ENCODE measurements at regions not wholly inside any gene's neighbourhood (a gene's known extent, or its start where the extent isn't known, plus 50 kb on each side); places are given as distances from the start of the nearest gene placed in this dataset.
A peak's percentile ranks its signal among the peaks of the same experiment; 100 is the strongest.

DNA sequence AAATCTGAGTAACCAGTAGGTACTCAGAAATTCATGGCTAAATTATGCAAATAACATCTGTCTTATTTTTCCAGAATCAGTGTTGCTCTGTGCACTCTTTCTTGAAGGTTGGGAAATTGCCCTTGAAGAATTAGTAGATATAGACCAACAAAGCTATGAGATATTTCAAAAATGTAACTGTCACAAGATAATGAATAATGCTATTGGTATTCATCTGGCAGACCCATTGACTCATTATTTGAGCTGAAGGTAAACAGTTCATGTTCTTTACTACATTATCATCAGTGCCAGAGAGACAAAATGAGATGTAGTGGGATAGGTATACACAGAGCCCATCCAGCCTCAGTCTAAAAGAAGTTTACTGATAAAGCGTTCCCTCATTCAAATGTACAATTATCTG is 274.7 kb downstream of the CASP12 start:
- no peak overlapping the region for H2AK5ac ChIP-seq (ENCODE audit: low read length)
- H4K8ac ChIP-seq (ENCODE audit: low read depth, low read length) = no peak overlapping the region
- H4K91ac ChIP-seq (ENCODE audit: low read depth, low read length) = no peak overlapping the region
- H3K4me3 ChIP-seq (ENCODE audit: low read depth, low read length) = no peak overlapping the region
- no peak overlapping the region for H2BK12ac ChIP-seq (ENCODE audit: low read length)
- no peak overlapping the region for H2AFZ ChIP-seq (ENCODE audit: insufficient read depth, low read length, poor library complexity)
- no peak overlapping the region for H3K14ac ChIP-seq (ENCODE audit: low read length)
- H2BK120ac ChIP-seq (ENCODE audit: insufficient read depth, low read length, poor library complexity) = no peak overlapping the region
- H3K4me2 ChIP-seq (ENCODE audit: low read length) = no peak overlapping the region
- no peak overlapping the region for H2BK5ac ChIP-seq (ENCODE audit: low read depth, low read length, poor library complexity)
- H3K27ac ChIP-seq (ENCODE audit: low read depth, low read length) = no peak overlapping the region
- H3K23ac ChIP-seq (ENCODE audit: low read length) = no peak overlapping the region
- no peak overlapping the region for H4K12ac ChIP-seq (ENCODE audit: low read depth, low read length)
- peak in 1 of 2 donors; percentile 60 for DNase-seq
- no peak overlapping the region for H3K18ac ChIP-seq (ENCODE audit: low read length)
- no peaks in the 10 kb centered on the region for H3K36me3 ChIP-seq (ENCODE audit: control insufficient read depth in 1 of 2, insufficient read depth in 2 of 2, low read length in 2 of 2)
- no peaks in the 10 kb centered on the region for H3K79me1 ChIP-seq (ENCODE audit: low read length)
- no CpG with 5 or more reads among the region's 1 CpG for WGBS (ENCODE audit: extremely low coverage, insufficient coverage, insufficient read length)
- no peaks in the 10 kb centered on the region for H3K4me1 ChIP-seq (ENCODE audit: control insufficient read depth in 1 of 2, insufficient read depth in 2 of 2, low read length in 2 of 2)
- no peaks in the 10 kb centered on the region for H3K79me2 ChIP-seq (ENCODE audit: control insufficient read depth, insufficient read depth, low read length, poor library complexity)
- H3K9me3 ChIP-seq (ENCODE audit: insufficient read depth, low read depth, low read length) = no peaks in the 10 kb centered on the region
- H3K9ac ChIP-seq (ENCODE audit: low read length) = no peak overlapping the region
- H3K4ac ChIP-seq (ENCODE audit: low read depth, low read length) = no peak overlapping the region
- no peaks in the 10 kb centered on the region for H3K27me3 ChIP-seq (ENCODE audit: insufficient read depth, low read length)

DNA sequence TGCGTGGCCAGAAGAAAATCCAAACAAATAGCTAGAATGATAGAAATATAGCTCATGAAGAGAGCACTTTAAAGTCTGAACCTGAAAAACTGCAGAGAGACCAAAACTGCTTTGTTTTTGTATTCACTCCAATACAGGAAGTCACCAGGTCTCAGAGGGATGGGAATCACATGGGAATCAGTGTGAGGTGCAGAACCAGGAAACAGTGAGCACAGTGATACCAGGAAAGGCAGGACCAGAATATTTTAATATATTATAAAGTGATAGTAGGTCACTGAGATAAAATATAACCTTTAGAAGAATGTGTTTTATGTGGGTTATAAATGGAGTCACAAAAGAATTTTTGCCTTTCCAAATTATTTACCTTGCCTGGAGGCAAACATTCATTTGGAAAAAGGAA is 277.3 kb downstream of the CASP12 start:
- H3K4me3 ChIP-seq (ENCODE audit: low read depth, low read length) = no peak overlapping the region
- H3K4ac ChIP-seq (ENCODE audit: low read depth, low read length) = no peak overlapping the region
- H3K27me3 ChIP-seq (ENCODE audit: insufficient read depth, low read length) = no peaks in the 10 kb centered on the region
- no peak overlapping the region for H3K4me2 ChIP-seq (ENCODE audit: low read length)
- H3K18ac ChIP-seq (ENCODE audit: low read length) = no peak overlapping the region
- H3K23ac ChIP-seq (ENCODE audit: low read length) = no peak overlapping the region
- H3K9ac ChIP-seq (ENCODE audit: low read length) = no peak overlapping the region
- no peak overlapping the region for H4K12ac ChIP-seq (ENCODE audit: low read depth, low read length)
- H3K79me1 ChIP-seq (ENCODE audit: low read length) = no peaks in the 10 kb centered on the region
- H3K79me2 ChIP-seq (ENCODE audit: control insufficient read depth, insufficient read depth, low read length, poor library complexity) = no peaks in the 10 kb centered on the region
- H3K36me3 ChIP-seq (ENCODE audit: control insufficient read depth in 1 of 2, insufficient read depth in 2 of 2, low read length in 2 of 2) = no peaks in the 10 kb centered on the region
- H2AK5ac ChIP-seq (ENCODE audit: low read length) = no peak overlapping the region
- no peaks in the 10 kb centered on the region for H3K4me1 ChIP-seq (ENCODE audit: control insufficient read depth in 1 of 2, insufficient read depth in 2 of 2, low read length in 2 of 2)
- H2BK12ac ChIP-seq (ENCODE audit: low read length) = no peak overlapping the region
- DNase-seq = no peak
- no peak overlapping the region for H4K8ac ChIP-seq (ENCODE audit: low read depth, low read length)
- no peak overlapping the region for H2BK120ac ChIP-seq (ENCODE audit: insufficient read depth, low read length, poor library complexity)
- no CpG with 5 or more reads among the region's 1 CpG for WGBS (ENCODE audit: extremely low coverage, insufficient coverage, insufficient read length)
- H4K91ac ChIP-seq (ENCODE audit: low read depth, low read length) = no peak overlapping the region
- no peak overlapping the region for H3K27ac ChIP-seq (ENCODE audit: low read depth, low read length)
- no peaks in the 10 kb centered on the region for H3K9me3 ChIP-seq (ENCODE audit: insufficient read depth, low read depth, low read length)
- H2BK5ac ChIP-seq (ENCODE audit: low read depth, low read length, poor library complexity) = no peak overlapping the region
- no peak overlapping the region for H3K14ac ChIP-seq (ENCODE audit: low read length)
- H2AFZ ChIP-seq (ENCODE audit: insufficient read depth, low read length, poor library complexity) = no peak overlapping the region

DNA sequence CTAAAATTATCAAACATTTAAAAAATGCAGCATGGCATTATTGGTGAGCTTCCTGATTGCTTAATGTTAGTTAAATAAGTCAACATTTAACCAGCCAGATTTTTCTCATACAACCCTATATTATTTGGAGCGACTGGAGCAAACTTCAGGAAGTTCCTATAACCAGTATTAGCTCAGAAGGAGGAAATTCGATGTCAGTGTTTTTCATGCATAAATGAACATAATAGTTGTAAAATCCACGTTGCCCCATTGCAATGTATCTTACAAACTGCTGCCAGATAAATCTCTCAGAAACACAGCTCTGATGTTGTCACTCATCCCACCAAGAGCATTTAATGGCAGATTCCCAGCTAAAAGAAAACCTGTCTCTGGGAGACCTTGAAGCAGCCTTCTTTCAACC is 278.5 kb downstream of the CASP12 start:
- Histone ChIP-seq H3K9ac (ENCODE audit: low read length) (no peak overlapping the region), H3K36me3 (ENCODE audit: control insufficient read depth in 1 of 2, insufficient read depth in 2 of 2, low read length in 2 of 2) (no peaks in the 10 kb centered on the region), H3K14ac (ENCODE audit: low read length) (no peak overlapping the region), H3K79me1 (ENCODE audit: low read length) (no peaks in the 10 kb centered on the region), H3K27ac (ENCODE audit: low read depth, low read length) (no peak overlapping the region), H2BK12ac (ENCODE audit: low read length) (no peak overlapping the region), H2BK5ac (ENCODE audit: low read depth, low read length, poor library complexity) (no peak overlapping the region), H3K4me2 (ENCODE audit: low read length) (no peak overlapping the region), H3K18ac (ENCODE audit: low read length) (no peak overlapping the region), H3K27me3 (ENCODE audit: insufficient read depth, low read length) (no peaks in the 10 kb centered on the region), H3K4me1 (ENCODE audit: control insufficient read depth in 1 of 2, insufficient read depth in 2 of 2, low read length in 2 of 2) (no peaks in the 10 kb centered on the region), H2AK5ac (ENCODE audit: low read length) (no peak overlapping the region), H4K8ac (ENCODE audit: low read depth, low read length) (no peak overlapping the region), H3K4me3 (ENCODE audit: low read depth, low read length) (no peak overlapping the region), H2AFZ (ENCODE audit: insufficient read depth, low read length, poor library complexity) (no peak overlapping the region), H2BK120ac (ENCODE audit: insufficient read depth, low read length, poor library complexity) (no peak overlapping the region), H4K12ac (ENCODE audit: low read depth, low read length) (no peak overlapping the region), H3K9me3 (ENCODE audit: insufficient read depth, low read depth, low read length) (no peaks in the 10 kb centered on the region), H3K23ac (ENCODE audit: low read length) (no peak overlapping the region), H4K91ac (ENCODE audit: low read depth, low read length) (no peak overlapping the region), H3K79me2 (ENCODE audit: control insufficient read depth, insufficient read depth, low read length, poor library complexity) (no peaks in the 10 kb centered on the region), H3K4ac (ENCODE audit: low read depth, low read length) (no peak overlapping the region)
- DNase-seq = no peak
- WGBS (ENCODE audit: extremely low coverage, insufficient coverage, insufficient read length) = no CpG with 5 or more reads among the region's 3 CpGs

DNA sequence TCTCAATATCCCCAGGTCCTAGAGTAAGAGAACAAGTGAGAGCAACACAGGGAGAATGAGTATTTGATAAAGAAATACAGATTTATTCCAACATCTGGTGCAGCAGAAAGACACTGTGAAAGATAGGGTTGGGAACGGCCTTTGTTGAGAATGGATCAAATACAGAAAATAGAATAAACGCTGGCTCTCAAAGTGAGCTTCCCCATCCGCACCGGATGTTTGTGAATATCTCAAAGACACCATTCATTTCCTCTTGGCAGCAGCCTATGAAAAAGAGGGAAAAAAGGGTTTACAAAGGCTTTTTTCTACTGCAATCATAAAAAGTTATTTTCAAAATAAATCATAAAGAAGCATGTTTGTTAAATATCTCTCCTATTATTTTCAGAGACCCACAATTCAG is 279.3 kb downstream of the CASP12 start:
- H3K18ac ChIP-seq (ENCODE audit: low read length) = no peak overlapping the region
- DNase-seq = no peak
- H3K4me1 ChIP-seq (ENCODE audit: control insufficient read depth in 1 of 2, insufficient read depth in 2 of 2, low read length in 2 of 2) = no peaks in the 10 kb centered on the region
- H3K27me3 ChIP-seq (ENCODE audit: insufficient read depth, low read length) = no peaks in the 10 kb centered on the region
- H3K79me2 ChIP-seq (ENCODE audit: control insufficient read depth, insufficient read depth, low read length, poor library complexity) = no peaks in the 10 kb centered on the region
- no peak overlapping the region for H4K12ac ChIP-seq (ENCODE audit: low read depth, low read length)
- no peak overlapping the region for H2BK120ac ChIP-seq (ENCODE audit: insufficient read depth, low read length, poor library complexity)
- peak overlapping the region; percentile 53 for H3K9ac ChIP-seq (ENCODE audit: low read length)
- H2AK5ac ChIP-seq (ENCODE audit: low read length) = no peak overlapping the region
- no peak overlapping the region for H2BK5ac ChIP-seq (ENCODE audit: low read depth, low read length, poor library complexity)
- no peak overlapping the region for H3K23ac ChIP-seq (ENCODE audit: low read length)
- no peaks in the 10 kb centered on the region for H3K36me3 ChIP-seq (ENCODE audit: control insufficient read depth in 1 of 2, insufficient read depth in 2 of 2, low read length in 2 of 2)
- H3K4ac ChIP-seq (ENCODE audit: low read depth, low read length) = no peak overlapping the region
- H3K79me1 ChIP-seq (ENCODE audit: low read length) = no peaks in the 10 kb centered on the region
- no peak overlapping the region for H3K14ac ChIP-seq (ENCODE audit: low read length)
- no peaks in the 10 kb centered on the region for H3K9me3 ChIP-seq (ENCODE audit: insufficient read depth, low read depth, low read length)
- no peak overlapping the region for H4K8ac ChIP-seq (ENCODE audit: low read depth, low read length)
- no peak overlapping the region for H3K4me3 ChIP-seq (ENCODE audit: low read depth, low read length)
- no CpG with 5 or more reads among the region's 4 CpGs for WGBS (ENCODE audit: extremely low coverage, insufficient coverage, insufficient read length)
- no peak overlapping the region for H2AFZ ChIP-seq (ENCODE audit: insufficient read depth, low read length, poor library complexity)
- no peak overlapping the region for H3K27ac ChIP-seq (ENCODE audit: low read depth, low read length)
- H2BK12ac ChIP-seq (ENCODE audit: low read length) = no peak overlapping the region
- H3K4me2 ChIP-seq (ENCODE audit: low read length) = no peak overlapping the region
- no peak overlapping the region for H4K91ac ChIP-seq (ENCODE audit: low read depth, low read length)

Measured in trophoblast cell (in vitro differentiated cells and primary cell).